ENCODE measurements at regions not wholly inside any gene's neighbourhood (a gene's known extent, or its start where the extent isn't known, plus 50 kb on each side); places are given as distances from the start of the nearest gene placed in this dataset.

DNA sequence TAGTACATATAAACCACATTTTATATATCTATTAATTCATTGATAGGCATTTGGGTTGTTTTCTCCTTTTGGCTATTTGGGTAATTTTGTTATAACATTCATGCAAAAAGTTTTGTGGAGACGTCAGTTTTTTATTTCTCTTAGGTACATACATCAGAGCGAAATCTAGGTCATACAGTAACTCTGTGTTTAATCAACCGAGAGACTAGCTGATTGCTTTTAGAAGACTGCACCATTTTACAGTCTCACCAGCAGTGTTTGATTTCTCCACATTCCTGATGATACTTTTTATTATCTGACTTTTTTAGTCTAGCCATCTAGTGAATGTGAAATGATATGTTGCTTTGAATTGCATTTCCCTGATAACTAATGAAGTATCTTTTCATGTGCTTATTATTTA, 1019.3 kb downstream of the NSUN3 start:
- TF ChIP-seq POLR2AphosphoS5 (IDR thresholded peaks at IDR 0.05) (no peak), EP300 (IDR thresholded peaks at IDR 0.05) (no peak), POLR2A (IDR thresholded peaks at IDR 0.05; ENCODE audit: low read depth) (no peak), CTCF (IDR thresholded peaks at IDR 0.05) (no peak)
- Histone ChIP-seq H3K4me3 (no peak overlapping the region), H3K27me3 (no peaks in the 10 kb centered on the region), H3K36me3 (no peaks in the 10 kb centered on the region), H3K4me1 (no peaks in the 10 kb centered on the region), H3K9me3 (no peaks in the 10 kb centered on the region), H3K27ac (replicated peaks in 1 of 4) (no peak overlapping the region)
- intact Hi-C loops (cut with DNase I), result no loop called here
- WGBS, result 89% methylated on average over 3 of the region's 3 CpGs
- DNase-seq (ENCODE audit: extremely low spot score), result no peak

- no peaks in the 10 kb centered on the region for H3K4me1 ChIP-seq
- no peak overlapping the region for H3K27ac ChIP-seq (replicated peaks in 1 of 4)
- intact Hi-C loops (cut with DNase I), result no loop called here
- no peak for TF ChIP-seq POLR2AphosphoS5 (IDR thresholded peaks at IDR 0.05)
- TF ChIP-seq POLR2A (IDR thresholded peaks at IDR 0.05; ENCODE audit: low read depth), result no peak
- no peak for TF ChIP-seq EP300 (IDR thresholded peaks at IDR 0.05)
- TF ChIP-seq CTCF (IDR thresholded peaks at IDR 0.05), result no peak
- DNase-seq (ENCODE audit: extremely low spot score), result no peak
- H3K9me3 ChIP-seq, result no peaks in the 10 kb centered on the region
- no peaks in the 10 kb centered on the region for H3K27me3 ChIP-seq
- H3K36me3 ChIP-seq, result no peaks in the 10 kb centered on the region
- no peak overlapping the region for H3K4me3 ChIP-seq
Observed at GRCh38 chr3:95084738-95085137, 1021.9 kb downstream of the NSUN3 start.

DNA sequence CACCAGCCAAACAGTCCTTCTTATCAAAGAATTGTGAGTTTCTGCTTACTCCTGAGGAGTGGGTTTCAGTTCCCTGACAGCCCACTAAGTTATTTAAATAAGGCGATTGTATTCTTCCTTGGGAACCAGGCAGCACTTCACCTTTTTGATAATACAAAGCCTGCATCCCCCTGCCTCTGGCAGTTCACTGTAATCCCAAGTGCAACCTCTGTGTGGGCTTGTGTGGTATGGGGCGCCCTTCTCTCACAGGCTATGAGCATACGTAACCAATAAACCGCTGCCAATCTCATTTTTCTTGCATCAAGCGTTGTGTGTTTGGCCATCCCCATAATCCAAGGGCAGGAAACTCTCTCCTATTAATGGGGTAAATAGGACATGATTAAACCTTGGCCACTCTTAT, 1025.6 kb downstream of the NSUN3 start:
- TF ChIP-seq POLR2AphosphoS5 (IDR thresholded peaks at IDR 0.05) (no peak), EP300 (IDR thresholded peaks at IDR 0.05) (no peak), POLR2A (IDR thresholded peaks at IDR 0.05; ENCODE audit: low read depth) (no peak), CTCF (IDR thresholded peaks at IDR 0.05) (no peak)
- no peak for DNase-seq (ENCODE audit: extremely low spot score)
- Histone ChIP-seq H3K4me3 (no peak overlapping the region), H3K4me1 (no peaks in the 10 kb centered on the region), H3K27ac (replicated peaks in 1 of 4) (no peak overlapping the region), H3K9me3 (no peaks in the 10 kb centered on the region), H3K36me3 (no peaks in the 10 kb centered on the region), H3K27me3 (no peaks in the 10 kb centered on the region)
- intact Hi-C loops (cut with DNase I), result no loop called here
- 91% methylated on average over 5 of the region's 5 CpGs for WGBS

DNA sequence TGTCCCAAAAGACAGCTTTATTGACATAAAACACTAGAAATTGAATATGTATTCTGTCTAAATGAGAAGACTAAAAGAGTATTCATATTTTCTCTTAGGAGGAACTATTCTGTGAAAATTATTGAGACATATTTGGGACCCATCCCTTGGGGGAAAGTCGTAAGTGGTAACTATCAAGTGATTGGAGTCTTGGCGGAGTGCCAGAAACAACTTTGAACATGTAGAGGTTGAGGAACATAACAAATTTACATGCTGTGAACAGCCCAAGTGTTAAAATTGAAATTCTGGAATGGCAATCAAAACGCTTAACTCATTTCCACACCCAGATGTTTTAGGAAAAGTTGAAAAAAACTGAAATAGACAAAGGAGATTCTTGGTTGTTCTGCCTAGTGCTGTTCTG, 1034.6 kb downstream of the NSUN3 start:
- H3K36me3 ChIP-seq, result no peaks in the 10 kb centered on the region
- DNase-seq (ENCODE audit: extremely low spot score), result no peak
- H3K4me3 ChIP-seq, result no peak overlapping the region
- no peak for TF ChIP-seq EP300 (IDR thresholded peaks at IDR 0.05)
- TF ChIP-seq POLR2AphosphoS5 (IDR thresholded peaks at IDR 0.05), result no peak
- no peak for TF ChIP-seq POLR2A (IDR thresholded peaks at IDR 0.05; ENCODE audit: low read depth)
- no peak for TF ChIP-seq CTCF (IDR thresholded peaks at IDR 0.05)
- 58% methylated on average over 3 of the region's 3 CpGs for WGBS
- intact Hi-C loops (cut with DNase I), result no loop called here
- H3K9me3 ChIP-seq, result no peaks in the 10 kb centered on the region
- H3K27ac ChIP-seq (replicated peaks in 1 of 4), result no peak overlapping the region
- H3K4me1 ChIP-seq, result no peaks in the 10 kb centered on the region
- H3K27me3 ChIP-seq, result no peaks in the 10 kb centered on the region

DNA sequence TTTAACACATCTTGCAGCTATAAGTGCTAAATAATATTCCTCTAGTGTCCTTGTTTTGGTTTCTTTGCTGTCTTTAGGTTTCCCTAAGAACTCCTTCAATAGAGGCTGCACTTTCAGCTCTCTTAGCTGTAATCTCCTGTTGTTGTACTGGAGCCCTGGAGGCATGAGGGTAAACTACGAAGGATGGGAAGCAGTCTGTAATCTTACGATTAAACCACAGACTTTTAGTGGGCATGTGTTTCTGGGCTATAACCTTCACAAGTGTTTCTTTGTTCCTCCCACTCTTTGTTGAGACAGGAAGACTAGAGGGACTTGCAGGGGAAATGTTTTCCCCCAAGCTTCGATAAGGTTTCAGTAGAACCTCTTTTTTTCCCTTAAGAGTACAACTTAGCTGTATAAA, 1058.1 kb downstream of the NSUN3 start:
- Histone ChIP-seq H3K27ac (replicated peaks in 1 of 4) (no peak overlapping the region), H3K27me3 (no peaks in the 10 kb centered on the region), H3K4me1 (no peaks in the 10 kb centered on the region), H3K9me3 (peaks cover 0 to 8% (median 0%) of the 10 kb centered on the region in 4 donors), H3K36me3 (no peaks in the 10 kb centered on the region), H3K4me3 (no peak overlapping the region)
- intact Hi-C loops (cut with DNase I), result no loop called here
- DNase-seq (ENCODE audit: extremely low spot score), result no peak
- 74% methylated on average over 3 of the region's 3 CpGs for WGBS
- no peak for TF ChIP-seq CTCF (IDR thresholded peaks at IDR 0.05)
- no peak for TF ChIP-seq POLR2AphosphoS5 (IDR thresholded peaks at IDR 0.05)
- TF ChIP-seq EP300 (IDR thresholded peaks at IDR 0.05), result no peak
- no peak for TF ChIP-seq POLR2A (IDR thresholded peaks at IDR 0.05; ENCODE audit: low read depth)
